ENCODE measurements at regions not wholly inside any gene's neighbourhood (a gene's known extent, or its start where the extent isn't known, plus 50 kb on each side); places are given as distances from the start of the nearest gene placed in this dataset.

DNA sequence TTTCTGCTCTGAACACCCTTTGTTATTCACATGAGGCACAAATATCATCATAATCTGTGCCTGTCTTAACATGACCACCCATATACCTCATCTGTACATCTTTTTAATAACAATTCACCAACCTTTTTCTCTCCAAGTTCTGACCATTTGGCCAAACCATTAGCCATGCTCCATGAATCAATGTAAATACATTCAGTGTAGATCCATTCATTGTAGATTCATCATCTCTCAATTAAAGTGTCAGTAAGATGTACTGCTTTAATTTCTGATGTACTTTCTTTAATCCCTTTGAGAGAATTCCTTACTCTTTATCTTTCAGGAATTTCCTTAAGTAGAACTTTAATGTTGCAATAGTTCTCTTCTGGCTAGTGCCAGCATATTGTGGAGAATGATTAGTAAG lies 126.2 kb upstream of the LRRC7 start:
- TF ChIP-seq, protein P1, sequence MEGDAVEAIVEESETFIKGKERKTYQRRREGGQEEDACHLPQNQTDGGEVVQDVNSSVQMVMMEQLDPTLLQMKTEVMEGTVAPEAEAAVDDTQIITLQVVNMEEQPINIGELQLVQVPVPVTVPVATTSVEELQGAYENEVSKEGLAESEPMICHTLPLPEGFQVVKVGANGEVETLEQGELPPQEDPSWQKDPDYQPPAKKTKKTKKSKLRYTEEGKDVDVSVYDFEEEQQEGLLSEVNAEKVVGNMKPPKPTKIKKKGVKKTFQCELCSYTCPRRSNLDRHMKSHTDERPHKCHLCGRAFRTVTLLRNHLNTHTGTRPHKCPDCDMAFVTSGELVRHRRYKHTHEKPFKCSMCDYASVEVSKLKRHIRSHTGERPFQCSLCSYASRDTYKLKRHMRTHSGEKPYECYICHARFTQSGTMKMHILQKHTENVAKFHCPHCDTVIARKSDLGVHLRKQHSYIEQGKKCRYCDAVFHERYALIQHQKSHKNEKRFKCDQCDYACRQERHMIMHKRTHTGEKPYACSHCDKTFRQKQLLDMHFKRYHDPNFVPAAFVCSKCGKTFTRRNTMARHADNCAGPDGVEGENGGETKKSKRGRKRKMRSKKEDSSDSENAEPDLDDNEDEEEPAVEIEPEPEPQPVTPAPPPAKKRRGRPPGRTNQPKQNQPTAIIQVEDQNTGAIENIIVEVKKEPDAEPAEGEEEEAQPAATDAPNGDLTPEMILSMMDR (IDR thresholded peaks at IDR 0.05; ENCODE audit: insufficient read depth, low read length, missing control alignments) = no peak
- POLR2A ChIA-PET = no interaction called here

DNA sequence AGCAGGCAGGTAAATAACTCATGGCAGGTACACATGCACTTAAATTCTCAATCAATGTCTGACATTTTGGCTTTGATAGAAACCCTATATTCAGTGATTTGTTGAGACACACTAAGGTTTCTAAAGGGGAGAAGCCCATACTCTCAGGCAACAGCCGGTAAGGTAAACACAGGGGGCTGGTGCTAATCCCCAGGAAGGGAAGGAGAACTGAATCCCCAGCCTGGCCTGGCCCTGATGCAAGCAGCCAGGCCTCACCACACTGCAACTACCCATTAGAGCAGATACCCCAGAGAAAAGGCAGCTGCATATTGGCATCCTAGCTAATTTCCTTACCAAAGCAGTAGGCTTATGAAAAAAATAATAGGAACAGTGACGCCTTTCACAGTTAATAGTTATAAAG lies 116.5 kb upstream of the LRRC7 start:
- POLR2A ChIA-PET = no interaction called here
- H3K4me3 ChIP-seq (ENCODE audit: low read depth, low read length) = no peak overlapping the region
- DNase-seq (ENCODE audit: low read depth, low spot score) = no peak
- CTCF ChIA-PET = no interaction called here
- TF ChIP-seq, protein P1 (IDR thresholded peaks at IDR 0.05; ENCODE audit: insufficient read depth, low read length, missing control alignments) = no peak

More for the DNA sequence above, 126.2 kb upstream of the LRRC7 start:
- CTCF ChIA-PET = no interaction called here
- no peak overlapping the region for H3K4me3 ChIP-seq (ENCODE audit: low read depth, low read length)
- DNase-seq (ENCODE audit: low read depth, low spot score) = no peak

DNA sequence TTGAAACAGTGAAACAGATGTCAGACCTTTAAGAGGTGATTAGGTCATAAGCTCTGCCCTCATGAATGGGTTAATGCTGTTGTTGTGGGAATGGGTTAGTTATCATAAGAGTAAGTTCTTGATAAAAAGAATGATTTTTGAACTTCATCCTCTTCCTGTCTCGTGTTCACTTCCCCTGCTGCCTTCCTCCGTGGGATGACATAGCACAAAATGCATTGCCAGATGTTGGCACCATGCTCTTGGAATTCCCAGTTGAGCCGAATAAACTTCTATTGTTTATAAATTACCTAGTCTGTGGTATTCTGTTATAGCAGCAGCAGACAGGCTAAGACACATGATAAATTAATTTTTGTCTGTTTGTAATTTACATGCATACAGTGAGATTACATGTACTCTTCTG lies 112.0 kb upstream of the LRRC7 start:
- TF ChIP-seq, protein P1 (IDR thresholded peaks at IDR 0.05; ENCODE audit: insufficient read depth, low read length, missing control alignments) = no peak
- no peak for DNase-seq (ENCODE audit: low read depth, low spot score)
- CTCF ChIA-PET = no interaction called here
- H3K4me3 ChIP-seq (ENCODE audit: low read depth, low read length) = no peak overlapping the region
- POLR2A ChIA-PET = no interaction called here

DNA sequence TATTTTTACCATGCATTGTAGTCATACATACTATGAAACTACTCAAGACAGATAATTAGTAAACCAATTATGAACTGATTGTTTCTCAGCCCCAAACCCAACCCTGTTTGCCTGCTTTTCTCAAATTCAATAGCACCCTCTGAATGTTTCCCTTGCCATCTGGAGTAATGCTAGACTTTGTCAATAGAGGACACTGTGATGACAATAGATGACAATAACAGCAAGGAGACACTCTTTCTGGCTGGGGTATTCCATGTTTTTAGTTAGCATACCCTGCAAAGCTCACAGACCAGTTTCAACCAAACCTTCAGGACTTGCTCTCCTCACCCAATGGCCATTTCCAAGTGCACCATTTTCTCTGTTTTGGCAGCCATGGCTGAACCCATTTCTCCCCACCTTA lies 108.5 kb upstream of the LRRC7 start:
- H3K4me3 ChIP-seq (ENCODE audit: low read depth, low read length) = no peak overlapping the region
- DNase-seq (ENCODE audit: low read depth, low spot score) = no peak
- CTCF ChIA-PET = no interaction called here
- TF ChIP-seq, protein P1 (IDR thresholded peaks at IDR 0.05; ENCODE audit: insufficient read depth, low read length, missing control alignments) = no peak
- POLR2A ChIA-PET = no interaction called here

DNA sequence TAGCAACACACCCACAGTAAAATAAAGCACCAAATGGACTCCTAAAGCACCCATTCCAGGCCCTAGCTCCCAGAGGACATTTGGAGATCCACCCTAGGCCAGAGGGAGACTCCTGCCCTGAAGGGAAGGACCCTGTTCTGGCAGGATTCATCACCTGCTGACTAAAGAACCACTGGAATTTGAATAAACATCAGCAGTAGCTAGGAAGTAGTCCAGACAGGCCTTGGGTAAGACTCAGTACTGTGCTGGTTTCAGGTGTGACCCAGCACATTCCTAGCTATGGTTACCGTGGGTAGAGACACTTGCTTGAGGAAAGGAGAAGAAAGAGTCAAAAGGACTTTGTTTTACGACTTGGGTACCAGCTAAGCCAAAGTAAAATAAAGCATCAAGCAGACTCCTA lies 92.7 kb upstream of the LRRC7 start:
- TF ChIP-seq, protein P1 (IDR thresholded peaks at IDR 0.05; ENCODE audit: insufficient read depth, low read length, missing control alignments) = no peak
- POLR2A ChIA-PET = no interaction called here

DNA sequence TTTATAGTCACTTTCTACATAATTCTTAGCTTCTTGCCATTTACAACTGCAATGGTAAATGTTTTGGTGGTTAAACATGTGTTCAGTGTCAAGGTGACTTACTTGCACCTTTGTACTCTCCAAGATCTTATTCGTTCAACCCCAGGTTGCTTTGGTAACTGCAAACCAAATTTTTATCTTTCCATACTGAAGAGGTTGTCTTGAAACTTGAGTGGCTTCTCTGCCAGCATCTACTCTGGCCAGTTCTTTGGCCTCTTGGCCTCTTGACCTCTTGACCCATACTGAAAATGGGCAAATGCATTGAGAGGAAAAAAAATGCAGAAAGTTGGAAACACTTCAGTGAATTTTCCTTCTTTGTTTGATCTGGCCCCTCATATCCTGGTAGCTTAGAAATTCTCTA lies 88.0 kb upstream of the LRRC7 start:
- no peak overlapping the region for H3K4me3 ChIP-seq (ENCODE audit: low read depth, low read length)
- TF ChIP-seq, protein P1 (IDR thresholded peaks at IDR 0.05; ENCODE audit: insufficient read depth, low read length, missing control alignments) = no peak
- DNase-seq (ENCODE audit: low read depth, low spot score) = no peak
- ChIA-PET POLR2A (no interaction called here), CTCF (no interaction called here)

More for the DNA sequence above, 92.7 kb upstream of the LRRC7 start:
- CTCF ChIA-PET = no interaction called here
- DNase-seq (ENCODE audit: low read depth, low spot score) = no peak
- no peak overlapping the region for H3K4me3 ChIP-seq (ENCODE audit: low read depth, low read length)
